Amniotic stem cell (primary cell): ENCODE measurements at regions not wholly inside any gene's neighbourhood (a gene's known extent, or its start where the extent isn't known, plus 50 kb on each side); places are given as distances from the start of the nearest gene placed in this dataset.
"Not testable (repeated sequence)": the region's sequence is repeated elsewhere in the genome, so short reads cannot be mapped to it uniquely, and the experiment has no call there.

ENCODE experiments used
- DNase-seq: peaks from one replicate; lab custom pipeline; 2025; lab: John Stamatoyannopoulos, UW

DNA sequence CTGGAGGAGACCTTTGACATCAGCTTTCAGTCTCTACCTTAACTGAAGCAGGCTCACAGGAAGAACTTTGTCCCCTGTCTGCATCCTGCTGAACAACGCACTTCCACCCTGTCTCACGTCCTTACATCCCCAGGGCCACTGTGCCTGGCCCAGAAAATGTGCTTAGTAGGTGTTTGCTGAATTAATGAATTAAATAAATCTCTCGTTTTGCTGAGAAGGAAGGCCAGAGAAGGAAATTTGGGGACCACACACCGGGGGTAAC lies 54.3 kb upstream of the CREB3L1 start:
- DNase-seq = no peak

DNA sequence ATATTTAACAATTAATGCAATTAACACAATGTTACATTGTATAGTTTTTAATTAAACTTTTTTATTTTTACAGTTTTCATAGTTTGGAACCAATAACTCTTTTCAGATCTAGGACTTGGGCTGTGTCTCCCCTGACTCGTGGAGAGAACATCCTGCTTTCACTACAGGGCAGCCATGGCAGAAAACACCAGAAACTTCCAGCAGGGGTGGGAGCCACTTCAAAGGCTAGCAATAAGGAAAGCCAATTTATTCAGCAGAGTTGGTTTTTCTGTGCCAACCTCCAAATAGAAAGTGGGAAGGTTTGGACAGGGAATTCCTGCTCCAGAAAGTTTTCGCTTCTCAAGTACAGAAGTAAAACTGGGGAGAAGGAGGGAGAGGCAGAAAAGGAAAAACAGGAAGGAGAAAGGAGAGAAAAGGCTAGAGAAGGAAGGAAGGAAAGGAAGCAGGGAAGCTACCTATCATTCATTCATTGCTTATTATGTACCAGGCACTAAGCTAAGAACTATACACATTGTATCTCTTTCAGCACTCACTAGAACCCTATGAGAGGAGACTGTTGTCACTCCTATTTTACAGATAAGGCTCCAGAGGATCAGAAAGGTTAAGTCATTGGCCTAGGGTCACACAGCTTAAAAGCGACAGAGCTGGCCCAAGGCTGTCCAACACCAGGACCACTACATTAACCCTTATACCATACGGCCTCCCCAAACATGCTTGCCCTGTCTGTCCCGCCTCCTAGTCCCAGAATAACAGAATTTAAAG lies 54.8 kb upstream of the CREB3L1 start:
- no peak for DNase-seq

DNA sequence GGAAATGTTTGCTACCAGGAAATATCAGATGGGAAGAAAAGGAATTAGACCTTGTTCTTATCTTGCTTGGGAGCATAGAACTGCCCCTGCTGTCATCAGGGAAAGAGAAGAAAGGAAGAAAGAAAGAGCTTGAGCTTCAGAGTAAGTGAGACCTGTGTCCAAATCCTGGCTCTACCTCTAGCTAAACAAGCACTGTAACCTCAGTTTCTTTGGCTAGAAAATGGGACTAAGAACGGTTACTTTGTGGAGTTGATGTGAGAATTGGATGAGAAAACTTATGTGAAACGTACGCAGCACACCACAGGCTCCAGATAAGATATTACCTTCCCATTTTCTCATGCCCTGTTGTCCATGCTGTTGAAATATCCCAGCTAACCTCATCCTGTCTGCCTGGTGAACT lies 57.1 kb upstream of the CREB3L1 start:
- DNase-seq = no peak

DNA sequence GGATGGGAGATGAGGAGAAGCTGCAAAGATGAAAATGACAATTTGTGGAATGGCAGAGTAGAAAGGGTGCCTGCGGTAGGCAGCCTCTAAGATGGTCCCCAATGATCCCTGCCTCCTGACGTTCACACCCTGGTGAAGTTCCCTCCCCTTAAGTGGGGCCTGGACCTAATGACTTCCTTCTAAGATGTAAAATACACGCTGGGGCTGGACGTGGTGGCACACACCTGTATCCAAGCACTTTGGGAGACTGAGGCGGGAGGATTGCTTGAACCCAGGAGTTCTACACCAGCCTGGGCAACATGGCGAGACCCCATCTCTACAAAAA lies 60.7 kb upstream of the CREB3L1 start:
- no peak for DNase-seq

- DNase-seq = no peak
Measured at GRCh38 chr11:46216019-46216764, 61.3 kb upstream of the CREB3L1 start.

DNA sequence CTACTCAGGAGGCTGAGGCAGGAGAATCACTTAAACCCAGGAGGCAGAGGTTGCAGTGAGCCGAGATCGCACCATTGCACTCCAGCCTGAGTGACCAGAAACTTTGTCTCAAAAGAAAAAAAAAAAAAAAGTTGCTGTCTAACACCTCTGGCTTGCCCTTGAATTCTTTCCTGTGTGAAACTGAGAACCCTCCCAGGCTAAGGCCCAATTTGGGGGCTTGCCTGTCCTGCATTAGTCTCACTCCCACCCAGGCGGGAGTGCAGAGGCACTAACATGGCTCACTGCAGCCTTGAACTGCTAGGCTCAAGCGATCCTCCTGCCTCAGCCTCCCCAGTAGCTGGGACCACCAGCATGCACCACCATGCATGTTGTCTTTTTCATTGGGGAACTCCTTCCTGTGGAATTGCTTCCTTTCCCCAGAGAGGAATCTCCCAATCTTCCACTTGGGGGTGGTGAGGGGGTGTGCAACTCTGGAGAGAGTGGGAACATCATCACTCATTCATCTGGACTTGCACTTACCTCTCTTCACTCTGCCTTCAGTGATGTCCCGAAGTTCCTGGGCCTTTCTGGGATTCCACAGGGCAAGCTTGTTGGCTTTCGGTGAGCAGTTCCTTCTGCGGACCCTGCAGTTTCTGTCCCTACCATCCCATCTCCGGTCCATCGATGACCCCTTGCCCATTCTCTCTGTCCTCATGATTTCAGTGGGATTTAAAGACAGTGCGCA lies 62.1 kb upstream of the CREB3L1 start:
- DNase-seq = no peak

DNA sequence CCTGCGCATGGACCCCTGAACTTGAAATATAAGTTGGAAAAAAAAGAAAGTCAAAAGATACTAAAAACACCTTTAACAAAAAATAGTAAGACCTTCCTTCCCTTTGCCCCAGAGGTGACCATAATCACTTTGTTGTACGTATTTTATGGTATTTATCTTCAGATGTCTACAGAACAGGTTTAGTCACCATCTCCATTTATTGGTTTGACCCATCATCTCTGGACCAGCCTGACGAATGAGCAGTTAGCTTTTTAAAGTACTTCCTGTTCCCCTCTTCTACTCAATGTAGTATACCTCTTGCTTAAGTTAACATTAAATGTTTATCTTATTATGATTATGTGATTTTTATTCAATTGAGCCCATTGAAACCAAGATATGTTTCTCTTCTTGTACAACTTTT lies 64.7 kb upstream of the CREB3L1 start:
- DNase-seq = no peak

GRCh38 chr11:46210856-46211255 lies 66.6 kb upstream of the CREB3L1 start:
- no peak for DNase-seq

GRCh38 chr11:46210133-46210636 lies 67.3 kb upstream of the CREB3L1 start:
- DNase-seq = no peak

- DNase-seq = not testable (repeated sequence)
Measured at GRCh38 chr11:46209624-46210023, 67.8 kb upstream of the CREB3L1 start.

GRCh38 chr11:46208803-46209202 lies 68.7 kb upstream of the CREB3L1 start:
- DNase-seq = no peak

- DNase-seq = no peak
Measured at GRCh38 chr11:46207270-46207669, 70.2 kb upstream of the CREB3L1 start.

DNA sequence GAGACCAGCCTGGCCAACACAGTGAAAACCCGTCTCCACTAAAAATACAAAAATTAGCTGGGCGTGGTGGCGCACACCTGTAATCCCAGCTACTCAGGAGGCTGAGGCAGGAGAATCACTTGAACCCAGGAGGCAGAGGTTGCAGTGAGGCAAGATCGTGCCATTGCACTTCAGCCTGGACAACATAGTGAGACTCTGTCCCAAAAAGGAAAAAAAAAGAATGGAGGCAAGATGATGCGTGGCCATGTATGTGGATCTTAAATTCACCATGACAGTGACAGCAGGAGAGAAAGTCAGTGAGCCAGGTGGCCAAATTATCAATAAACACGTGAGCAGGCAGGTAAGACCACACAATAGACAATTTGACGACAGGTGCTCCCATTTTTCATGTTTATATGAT lies 73.0 kb upstream of the CREB3L1 start:
- not testable (repeated sequence) for DNase-seq

- DNase-seq = no peak
Measured at GRCh38 chr11:46203746-46204145, 73.7 kb upstream of the CREB3L1 start.

DNA sequence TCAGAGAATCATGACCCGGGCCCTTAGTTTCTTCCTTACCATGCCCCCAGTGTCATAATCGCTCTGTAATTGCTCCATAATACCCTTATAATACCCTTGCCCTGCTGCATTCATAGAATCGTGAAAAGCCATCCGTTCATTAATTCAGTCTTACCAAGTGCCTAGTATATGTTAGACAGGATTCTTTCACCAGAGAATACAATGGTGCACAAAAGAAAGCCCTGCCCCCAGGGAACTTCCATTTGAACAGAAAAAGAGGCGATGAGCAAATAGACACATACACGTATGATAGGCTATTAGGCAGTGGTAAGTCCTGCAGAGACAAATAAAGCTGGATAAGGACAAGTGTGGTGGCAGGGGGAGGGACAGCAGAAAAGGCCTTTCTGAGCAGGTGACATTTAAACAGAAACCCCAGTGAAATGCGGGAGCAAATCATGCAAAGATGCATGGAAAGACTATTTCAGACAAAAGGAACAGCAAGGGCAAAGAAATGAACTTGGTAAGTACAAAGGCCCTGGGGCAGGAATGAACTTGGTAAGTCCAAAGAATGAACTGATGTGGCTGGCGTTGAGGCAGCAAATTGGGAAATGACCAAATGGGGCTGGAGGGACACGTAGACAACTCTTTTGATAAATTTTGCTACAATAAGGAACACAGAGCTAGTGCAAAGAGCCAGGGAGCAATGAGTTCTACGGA lies 74.6 kb upstream of the CREB3L1 start:
- no peak for DNase-seq

- DNase-seq = no peak
Measured at GRCh38 chr11:46202149-46202548, 75.3 kb upstream of the CREB3L1 start.

- DNase-seq = no peak
Measured at GRCh38 chr11:46200537-46201281, 76.8 kb upstream of the CREB3L1 start.

GRCh38 chr11:46198245-46199240 lies 77.3 kb upstream of the PHF21A start:
- no peak for DNase-seq

- no peak for DNase-seq
Measured at GRCh38 chr11:46197421-46197820, 76.2 kb upstream of the PHF21A start.

GRCh38 chr11:46188017-46188416 lies 66.8 kb upstream of the PHF21A start:
- DNase-seq = no peak

- DNase-seq = peak; percentile 57
Measured at GRCh38 chr11:46183819-46184218, 62.6 kb upstream of the PHF21A start.
